ENCODE measurements at regions not wholly inside any gene's neighbourhood (a gene's known extent, or its start where the extent isn't known, plus 50 kb on each side); places are given as distances from the start of the nearest gene placed in this dataset.

GRCh38 chr15:38053776-38054175, 119.3 kb downstream of the TMCO5A start:
- TF ChIP-seq POLR2A (IDR thresholded peaks at IDR 0.05) (no peak), POLR2AphosphoS5 (IDR thresholded peaks at IDR 0.05) (no peak), CTCF (IDR thresholded peaks at IDR 0.05) (no peak)

GRCh38 chr15:38054488-38054887, 120.0 kb downstream of the TMCO5A start:
- no peaks in the 10 kb centered on the region for H3K9me3 ChIP-seq
- intact Hi-C loops (cut with DNase I; ENCODE audit: low total_unique reads): no loop called here
- no peak for DNase-seq (ENCODE audit: low spot score in 2 of 2)
- H3K27me3 ChIP-seq: no peaks in the 10 kb centered on the region
- H3K4me3 ChIP-seq: no peak overlapping the region
- H3K36me3 ChIP-seq: no peaks in the 10 kb centered on the region
- no peaks in the 10 kb centered on the region for H3K4me1 ChIP-seq
- no peak overlapping the region for H3K27ac ChIP-seq
- TF ChIP-seq POLR2AphosphoS5 (IDR thresholded peaks at IDR 0.05): no peak
- no peak for TF ChIP-seq CTCF (IDR thresholded peaks at IDR 0.05)
- no peak for TF ChIP-seq POLR2A (IDR thresholded peaks at IDR 0.05)

More at GRCh38 chr15:38053776-38054175, 119.3 kb downstream of the TMCO5A start:
- no peak overlapping the region for H3K27ac ChIP-seq
- no peaks in the 10 kb centered on the region for H3K4me1 ChIP-seq
- H3K27me3 ChIP-seq: no peaks in the 10 kb centered on the region
- H3K9me3 ChIP-seq: no peaks in the 10 kb centered on the region
- no peak for DNase-seq (ENCODE audit: low spot score in 2 of 2)
- H3K4me3 ChIP-seq: no peak overlapping the region
- intact Hi-C loops (cut with DNase I; ENCODE audit: low total_unique reads): no loop called here
- H3K36me3 ChIP-seq: no peaks in the 10 kb centered on the region

- H3K4me3 ChIP-seq: no peak overlapping the region
- no peak for DNase-seq (ENCODE audit: low spot score in 2 of 2)
- H3K36me3 ChIP-seq: no peaks in the 10 kb centered on the region
- intact Hi-C loops (cut with DNase I; ENCODE audit: low total_unique reads): no loop called here
- no peak for TF ChIP-seq POLR2A (IDR thresholded peaks at IDR 0.05)
- no peak for TF ChIP-seq POLR2AphosphoS5 (IDR thresholded peaks at IDR 0.05)
- no peak for TF ChIP-seq CTCF (IDR thresholded peaks at IDR 0.05)
- no peaks in the 10 kb centered on the region for H3K9me3 ChIP-seq
- no peaks in the 10 kb centered on the region for H3K27me3 ChIP-seq
- H3K4me1 ChIP-seq: no peaks in the 10 kb centered on the region
- H3K27ac ChIP-seq: no peak overlapping the region
Observed at GRCh38 chr15:38058596-38059075, 124.2 kb downstream of the TMCO5A start.

GRCh38 chr15:38059665-38060064, 125.2 kb downstream of the TMCO5A start:
- no peaks in the 10 kb centered on the region for H3K4me1 ChIP-seq
- intact Hi-C loops (cut with DNase I; ENCODE audit: low total_unique reads): no loop called here
- TF ChIP-seq POLR2A (IDR thresholded peaks at IDR 0.05): no peak
- no peak for TF ChIP-seq POLR2AphosphoS5 (IDR thresholded peaks at IDR 0.05)
- no peak for TF ChIP-seq CTCF (IDR thresholded peaks at IDR 0.05)
- no peaks in the 10 kb centered on the region for H3K36me3 ChIP-seq
- no peak overlapping the region for H3K4me3 ChIP-seq
- H3K27ac ChIP-seq: no peak overlapping the region
- no peak for DNase-seq (ENCODE audit: low spot score in 2 of 2)
- H3K27me3 ChIP-seq: no peaks in the 10 kb centered on the region
- no peaks in the 10 kb centered on the region for H3K9me3 ChIP-seq

GRCh38 chr15:38061856-38062649, 127.6 kb downstream of the TMCO5A start:
- Histone ChIP-seq H3K4me1 (no peaks in the 10 kb centered on the region), H3K4me3 (no peak overlapping the region), H3K27me3 (no peaks in the 10 kb centered on the region), H3K27ac (no peak overlapping the region), H3K9me3 (no peaks in the 10 kb centered on the region), H3K36me3 (no peaks in the 10 kb centered on the region)
- no peak for TF ChIP-seq POLR2AphosphoS5 (IDR thresholded peaks at IDR 0.05)
- intact Hi-C loops (cut with DNase I; ENCODE audit: low total_unique reads): no loop called here
- DNase-seq (ENCODE audit: low spot score in 2 of 2): no peak

Measured in breast epithelium (tissue), 4 donors.